NOMO-1 treated with DMSO at 0.1 percent for 48 hours (cell line): ENCODE measurements at regions not wholly inside any gene's neighbourhood (a gene's known extent, or its start where the extent isn't known, plus 50 kb on each side); places are given as distances from the start of the nearest gene placed in this dataset.
A peak's percentile ranks its signal among the peaks of the same experiment; 100 is the strongest.

Experiments used
- DNase-seq: peaks from one replicate; lab custom pipeline; 2025; ENCODE audit not compliant: unreplicated experiment; lab: John Stamatoyannopoulos, UW

DNA sequence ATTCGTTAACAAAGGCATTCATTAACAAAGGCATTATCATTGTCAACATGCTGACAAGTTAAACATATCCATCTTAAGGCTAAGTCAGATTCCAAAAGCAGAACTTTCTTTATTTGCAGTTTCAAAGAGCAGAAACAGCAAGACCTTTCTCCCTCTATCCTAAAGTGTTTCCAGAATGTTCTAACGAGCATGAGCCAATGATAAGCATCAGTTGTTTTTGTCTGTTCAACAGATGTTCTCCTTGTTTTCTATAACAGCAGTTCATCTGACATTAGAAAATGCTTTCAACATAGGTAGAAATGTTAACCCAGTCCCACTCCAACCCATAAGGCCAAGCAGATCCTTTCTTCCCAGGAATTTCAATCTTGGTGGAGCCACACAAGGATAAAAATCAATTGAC, 77.6 kb upstream of the POMGNT2 start:
- no peak for DNase-seq

DNA sequence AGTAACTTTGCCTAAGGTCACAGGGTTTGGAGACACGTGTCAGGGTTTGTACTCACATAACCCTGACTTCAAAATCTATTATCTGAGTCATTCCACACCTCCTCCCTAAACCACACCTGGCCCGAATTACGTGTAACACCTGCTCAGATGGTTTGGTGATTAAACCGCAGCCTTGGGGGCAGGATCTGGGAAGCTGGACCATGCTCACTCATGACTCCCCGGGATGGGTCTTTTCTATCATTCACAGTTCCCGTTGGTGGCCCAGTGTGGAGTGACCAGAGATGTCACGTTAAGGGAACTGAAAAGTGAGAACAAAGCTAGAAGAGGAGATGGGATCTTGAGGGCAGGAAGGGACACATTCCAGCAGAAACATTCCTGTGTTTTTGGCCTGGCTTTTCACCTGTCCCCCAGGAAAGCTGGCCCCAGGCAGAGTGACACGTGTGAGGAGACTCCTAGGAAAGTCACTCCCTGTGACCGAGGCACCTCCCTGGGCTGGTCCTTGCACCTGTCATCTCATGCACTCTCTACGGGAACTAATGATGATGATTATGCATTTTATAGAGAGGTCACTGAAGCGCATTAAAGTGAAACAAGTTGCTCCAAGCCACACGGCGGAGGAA, 75.4 kb upstream of the POMGNT2 start:
- no peak for DNase-seq

DNA sequence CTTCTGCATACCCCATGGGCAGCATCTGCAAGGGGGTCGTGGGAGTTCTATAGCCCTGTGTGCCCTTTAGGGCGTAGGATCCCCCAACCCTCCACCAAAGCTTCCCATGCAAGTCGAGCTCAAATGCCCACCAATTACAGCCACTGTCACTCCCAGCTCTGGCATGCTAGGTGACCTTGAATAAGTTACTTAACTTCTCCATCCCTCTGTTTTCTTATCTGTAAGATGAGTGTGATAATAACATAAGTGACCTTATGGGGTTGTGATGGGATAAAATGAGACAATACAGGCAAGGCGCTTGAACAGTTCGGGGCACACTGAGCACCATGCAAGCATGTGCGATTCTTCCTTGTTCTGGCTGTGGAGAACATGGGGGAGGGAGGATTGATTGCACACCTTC, 74.8 kb upstream of the POMGNT2 start:
- no peak for DNase-seq

DNA sequence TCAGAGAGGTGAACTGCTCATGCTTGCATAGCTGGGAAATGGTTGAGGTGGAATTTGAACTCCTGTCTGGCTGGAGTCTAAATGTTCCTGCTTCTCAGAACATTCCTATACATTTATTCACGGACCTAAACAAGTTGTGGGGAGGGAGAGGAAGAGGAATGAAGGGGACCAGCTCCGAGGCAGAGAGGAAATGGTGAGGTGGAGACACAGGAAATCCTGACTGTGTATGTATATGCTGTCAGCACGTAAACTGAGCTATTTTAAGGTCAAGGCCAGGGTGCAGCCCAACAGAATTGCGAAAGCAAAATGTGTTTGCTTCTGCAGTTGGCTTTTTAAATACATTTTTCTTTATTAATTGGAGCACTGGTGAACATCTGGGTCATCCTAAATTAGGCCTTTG, 74.1 kb upstream of the POMGNT2 start:
- DNase-seq, result peak; percentile 80

DNA sequence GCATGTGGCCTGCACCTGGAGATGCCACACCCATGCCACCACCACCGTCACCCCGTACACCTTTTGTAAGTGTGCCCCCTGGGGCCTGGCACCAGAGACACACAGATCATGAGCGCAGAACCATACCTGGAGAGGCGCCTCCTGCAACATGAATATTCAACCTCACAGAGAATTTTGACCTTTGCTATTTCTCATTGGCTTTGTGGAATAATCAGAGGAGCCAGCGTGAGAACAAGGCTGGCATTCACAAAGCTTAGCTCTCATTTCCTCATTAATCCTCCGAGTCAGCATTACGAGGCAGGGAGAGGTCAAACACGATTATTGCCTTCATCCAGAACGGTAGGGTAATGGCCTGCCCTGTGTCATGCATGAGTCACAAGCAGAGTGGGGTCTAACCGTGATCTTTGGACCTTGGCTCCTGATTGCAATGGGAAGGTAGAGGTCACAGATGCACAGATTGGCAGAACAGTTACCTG, 73.0 kb upstream of the POMGNT2 start:
- DNase-seq, result peak; percentile 82

DNA sequence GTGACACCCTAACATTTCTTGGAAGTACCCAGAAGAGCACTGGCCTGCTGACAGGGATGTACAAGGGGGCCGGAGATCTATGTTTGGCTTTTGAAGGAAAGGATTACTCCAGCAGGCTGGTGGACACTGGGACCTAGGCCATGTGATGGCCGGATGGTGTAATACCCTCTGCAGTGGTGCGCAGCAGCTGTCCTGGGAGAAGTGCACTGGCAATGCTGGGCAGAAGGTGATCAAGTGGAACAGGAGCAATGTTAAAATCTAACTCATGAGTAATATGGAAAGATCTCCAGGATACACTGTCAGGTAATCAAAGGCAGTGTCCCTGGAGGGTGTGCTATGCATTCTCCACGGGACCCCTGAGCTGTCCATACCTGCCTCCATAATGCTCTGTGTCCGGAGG, 71.2 kb upstream of the POMGNT2 start:
- DNase-seq, result no peak

DNA sequence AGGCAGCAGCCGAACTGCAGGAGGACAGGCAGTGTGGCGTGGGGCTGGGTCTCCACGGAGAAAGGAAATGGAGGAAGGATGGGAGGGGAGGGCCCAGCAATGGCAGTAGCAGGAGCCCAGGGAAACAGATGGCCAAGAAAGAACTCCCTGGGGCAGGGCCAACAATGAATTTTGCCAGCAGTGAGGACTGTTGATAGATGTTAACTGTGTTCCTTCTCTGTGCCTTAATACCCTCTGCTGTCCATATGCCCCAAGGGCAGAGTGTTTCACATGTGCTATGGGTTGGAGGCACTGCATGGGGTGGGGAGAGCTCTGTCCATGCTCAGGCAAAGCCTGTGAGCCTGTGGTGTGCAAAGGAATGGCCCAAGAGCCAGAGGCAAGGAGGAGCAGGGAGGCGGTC, 70.8 kb upstream of the POMGNT2 start:
- DNase-seq, result no peak

DNA sequence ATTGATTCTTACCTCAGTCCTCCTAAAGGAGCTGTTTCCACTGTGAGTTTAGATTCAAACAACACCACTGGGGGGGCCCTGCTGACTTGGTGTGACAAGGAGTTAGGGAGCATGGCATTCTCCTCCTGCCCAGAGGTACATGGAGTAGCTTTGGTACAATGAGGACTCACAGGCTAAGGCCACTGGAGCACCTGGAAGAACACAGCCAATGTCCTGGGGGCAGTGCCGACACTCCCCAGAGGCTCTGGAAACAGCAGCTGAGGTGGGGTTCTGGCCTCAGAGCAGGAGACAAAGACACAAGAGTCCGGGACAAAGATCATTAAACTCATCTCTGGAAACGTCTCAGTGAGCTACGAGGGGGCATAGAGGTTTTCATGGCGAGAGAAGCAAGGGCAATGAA, 69.7 kb upstream of the POMGNT2 start:
- no peak for DNase-seq

DNA sequence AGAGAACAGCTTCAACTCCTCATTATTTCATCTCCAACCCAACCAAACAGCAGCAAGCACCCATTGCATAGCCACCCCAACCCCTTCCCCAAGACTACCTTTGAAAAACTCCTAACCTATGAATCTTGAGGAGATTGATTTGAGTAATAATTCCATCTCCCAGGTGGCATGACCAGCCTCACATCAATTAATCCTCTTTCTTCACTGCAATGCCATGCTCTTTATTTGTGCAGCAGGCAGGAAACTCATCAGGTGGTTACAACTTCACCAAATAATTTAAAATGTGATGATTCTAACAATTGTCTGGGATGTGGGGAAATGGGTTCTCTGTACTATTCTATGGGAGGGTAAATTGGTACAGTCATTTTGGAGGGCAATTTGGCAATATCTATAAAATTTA, 68.1 kb upstream of the POMGNT2 start:
- no peak for DNase-seq

DNA sequence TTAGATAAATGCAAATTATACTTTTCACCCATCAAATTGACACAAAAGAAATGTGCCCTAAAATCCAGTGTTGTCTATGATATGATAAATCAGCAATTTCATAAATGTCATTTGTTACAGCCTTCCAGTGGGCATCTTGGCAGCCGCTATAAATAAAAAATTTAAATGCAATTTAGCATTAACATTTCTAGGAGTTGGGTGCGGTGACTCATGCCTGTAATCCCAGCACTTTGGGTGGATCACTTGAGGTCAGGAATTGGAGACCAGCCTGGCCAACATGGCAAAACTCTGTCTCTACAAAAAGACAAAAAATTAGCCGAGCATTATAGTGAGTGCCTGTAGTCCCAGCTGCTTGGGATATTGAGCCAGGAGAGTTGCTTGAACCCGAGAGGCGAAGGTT, 65.9 kb upstream of the POMGNT2 start:
- DNase-seq, result no peak

DNA sequence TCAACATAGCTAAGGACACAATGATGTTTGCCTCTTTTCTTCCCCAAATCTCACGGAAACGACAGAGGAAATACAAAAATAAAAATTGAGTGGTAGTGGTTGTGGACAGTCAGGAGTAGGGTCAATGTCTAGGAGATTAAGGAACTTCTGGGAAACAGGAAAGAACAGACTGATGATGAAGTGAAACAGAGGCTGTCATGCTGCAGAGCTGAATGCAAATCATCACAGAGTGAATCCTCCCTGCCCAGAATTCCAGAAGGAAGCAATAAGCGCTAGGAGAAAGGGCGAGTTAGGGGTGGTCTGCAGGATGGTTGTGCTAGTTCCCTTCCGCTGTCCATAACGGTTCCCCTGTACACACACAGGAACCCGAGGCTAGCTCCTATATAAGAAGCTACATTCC, 64.7 kb upstream of the POMGNT2 start:
- no peak for DNase-seq

DNA sequence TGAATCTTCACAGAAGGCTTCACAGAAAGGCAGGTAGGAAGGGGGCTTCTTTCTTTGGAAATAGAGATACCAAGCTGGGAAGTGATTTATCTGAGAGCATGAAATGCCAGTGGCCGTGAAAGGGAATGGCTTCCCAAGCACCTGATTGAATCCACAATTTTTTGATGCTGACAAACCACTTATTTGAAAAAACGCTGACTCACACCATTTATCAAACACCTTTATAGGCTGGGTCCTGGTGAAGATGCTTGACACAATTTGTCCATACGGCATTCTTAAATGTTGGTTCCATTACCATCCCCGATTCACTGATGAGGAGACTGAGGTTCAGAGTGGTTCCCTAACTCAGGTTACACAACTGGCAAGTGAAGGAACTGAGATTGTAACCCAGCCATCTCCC, 64.1 kb upstream of the POMGNT2 start:
- no peak for DNase-seq

DNA sequence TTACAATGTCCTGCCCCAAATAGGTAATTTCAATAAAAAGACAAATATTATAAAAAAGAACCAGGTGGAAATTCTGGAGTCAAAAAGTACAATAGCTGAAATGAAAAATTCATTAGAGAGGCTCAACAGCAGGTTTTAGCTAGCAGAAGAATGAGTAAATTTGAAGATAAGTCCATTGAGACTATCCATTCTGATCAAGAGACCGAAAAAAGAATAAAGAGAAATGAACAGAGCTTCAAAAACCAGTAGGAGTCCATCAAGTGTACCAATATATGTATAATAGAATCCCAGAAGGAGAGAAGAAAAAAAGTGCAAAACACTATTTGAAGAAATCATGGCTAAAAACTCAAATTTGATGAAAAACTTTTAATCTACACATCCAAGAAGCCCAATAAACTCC, 60.5 kb upstream of the POMGNT2 start:
- DNase-seq, result no peak

DNA sequence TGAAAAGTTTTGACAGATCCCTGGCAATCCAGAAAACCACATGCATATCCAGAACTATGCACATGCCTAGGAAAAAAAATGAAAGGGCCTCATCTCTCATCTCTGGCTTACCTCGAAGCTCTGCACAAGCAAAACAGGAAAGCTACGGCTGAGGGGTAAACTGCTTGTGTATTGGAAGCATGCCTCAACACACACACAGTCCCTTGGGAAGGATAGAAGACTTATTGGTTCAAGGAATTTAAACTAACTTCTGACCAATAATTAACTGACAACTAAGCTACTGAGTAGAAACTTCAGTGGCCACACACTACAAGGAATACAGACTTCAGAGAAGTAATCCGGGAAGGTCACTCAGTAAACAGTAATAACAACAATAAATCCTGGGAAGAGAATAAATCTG, 59.9 kb upstream of the POMGNT2 start:
- DNase-seq, result no peak

DNA sequence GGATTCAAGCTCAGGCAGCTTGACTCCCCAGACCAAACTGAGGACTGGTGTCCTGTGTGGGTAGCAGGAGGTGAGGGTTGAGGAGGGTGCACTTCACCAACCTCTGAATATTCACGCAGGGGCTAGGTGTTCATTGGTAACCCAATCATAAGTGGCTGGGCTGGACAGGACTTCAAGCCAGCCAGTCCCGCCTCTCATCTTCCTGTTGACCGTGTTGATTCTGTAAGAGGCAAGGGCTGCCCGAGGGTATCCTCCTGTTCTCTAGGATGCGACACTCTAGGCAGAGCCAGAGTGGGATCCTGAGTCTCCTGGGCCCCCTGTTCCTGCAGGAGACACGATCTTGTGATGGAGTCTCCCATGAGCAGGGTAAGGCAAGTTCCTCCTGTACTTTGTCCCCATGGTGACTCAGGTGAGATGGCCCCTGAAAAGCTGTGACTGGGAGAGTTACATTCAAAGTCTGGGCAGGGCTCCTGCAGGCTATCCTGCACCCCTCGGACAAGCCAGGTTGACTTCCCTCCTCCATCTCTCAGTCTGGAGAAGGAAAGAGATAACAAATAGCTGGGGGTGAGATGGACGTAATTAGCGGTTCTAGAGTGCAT, 58.1 kb upstream of the POMGNT2 start:
- no peak for DNase-seq

DNA sequence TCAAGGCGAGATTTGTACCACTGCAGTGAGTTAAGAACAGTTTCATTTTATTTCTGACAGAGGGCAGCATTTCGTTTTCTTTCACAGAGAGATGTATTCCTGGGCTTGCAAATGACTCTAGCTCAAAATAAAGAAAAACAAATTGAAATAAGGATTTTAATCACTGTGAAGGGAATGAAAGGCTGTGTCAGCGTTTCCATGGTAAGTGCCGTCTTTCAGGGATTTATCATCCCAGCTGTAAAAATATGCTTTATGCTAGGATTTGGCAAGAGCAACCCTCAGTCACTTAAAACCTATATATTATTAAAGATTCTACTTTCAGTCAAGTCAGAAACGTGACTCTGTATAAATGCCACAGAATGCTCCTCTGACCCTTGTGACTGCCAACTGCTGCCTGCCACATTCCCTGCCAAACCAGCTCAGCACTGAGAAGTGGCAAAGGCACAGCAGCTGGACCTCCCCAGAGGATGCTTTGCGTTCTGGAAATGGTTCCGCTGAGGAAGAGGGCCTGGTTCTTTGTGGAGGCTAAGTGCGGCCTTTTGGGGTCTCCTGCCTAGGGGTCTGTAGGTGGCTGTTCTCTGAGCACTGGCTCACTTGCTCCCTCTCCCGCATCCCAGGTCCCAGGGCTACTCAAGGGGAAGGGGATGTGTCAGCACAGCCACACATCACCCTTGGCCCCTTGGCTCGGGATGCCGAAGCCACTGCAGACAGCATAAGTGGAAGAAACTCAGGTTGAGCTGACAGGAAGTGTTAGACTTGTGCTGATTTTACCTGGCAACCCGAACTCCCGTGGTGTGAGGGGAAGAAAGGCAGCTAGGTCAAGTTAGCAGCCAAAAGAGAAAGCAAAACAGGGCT, 56.6 kb upstream of the POMGNT2 start:
- DNase-seq, result peak; percentile 46

DNA sequence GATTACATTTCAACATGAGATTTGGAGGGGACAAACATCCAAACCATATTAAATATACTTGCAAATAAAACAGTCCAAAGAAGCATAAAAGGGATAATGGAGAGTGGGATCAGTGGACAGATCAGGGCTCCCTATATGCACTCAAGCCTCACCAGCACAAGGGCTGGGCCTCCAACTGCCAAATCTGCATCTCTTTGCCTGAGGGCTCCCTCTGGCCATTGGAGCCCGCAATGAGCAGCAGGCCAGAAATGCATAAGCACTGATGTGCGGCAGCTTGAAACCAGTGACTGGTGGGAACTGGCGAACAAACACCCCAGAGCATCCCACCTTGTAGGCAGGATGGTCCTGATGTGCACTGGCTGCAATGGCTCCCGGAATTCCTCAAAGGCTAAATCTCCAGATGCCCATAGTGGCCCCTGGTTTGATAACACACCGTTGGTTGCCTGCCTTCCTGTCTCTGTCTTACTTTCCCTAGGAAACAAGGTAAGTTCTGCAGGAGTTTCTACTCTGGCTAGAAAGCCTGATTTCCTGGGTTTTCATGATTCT, 55.9 kb upstream of the POMGNT2 start:
- no peak for DNase-seq

DNA sequence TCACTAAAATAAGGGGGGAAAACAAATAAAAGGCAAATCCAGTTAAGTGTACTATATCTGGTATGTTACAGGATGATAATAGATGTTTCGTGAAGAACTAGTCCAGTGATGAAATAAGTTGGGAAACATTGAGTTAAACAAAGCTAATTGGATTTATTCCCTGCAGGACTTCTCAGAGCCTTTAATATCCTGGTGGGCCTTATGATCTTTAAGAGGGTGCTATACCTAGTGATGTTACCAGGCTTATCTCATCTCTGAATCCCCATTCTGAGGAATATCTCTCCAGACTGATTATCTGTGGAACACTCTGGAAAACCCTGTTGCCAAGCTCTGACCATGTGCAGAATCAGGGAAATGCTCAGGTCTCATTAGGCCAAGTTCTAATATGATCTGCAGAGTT, 54.8 kb upstream of the POMGNT2 start:
- no peak for DNase-seq

DNA sequence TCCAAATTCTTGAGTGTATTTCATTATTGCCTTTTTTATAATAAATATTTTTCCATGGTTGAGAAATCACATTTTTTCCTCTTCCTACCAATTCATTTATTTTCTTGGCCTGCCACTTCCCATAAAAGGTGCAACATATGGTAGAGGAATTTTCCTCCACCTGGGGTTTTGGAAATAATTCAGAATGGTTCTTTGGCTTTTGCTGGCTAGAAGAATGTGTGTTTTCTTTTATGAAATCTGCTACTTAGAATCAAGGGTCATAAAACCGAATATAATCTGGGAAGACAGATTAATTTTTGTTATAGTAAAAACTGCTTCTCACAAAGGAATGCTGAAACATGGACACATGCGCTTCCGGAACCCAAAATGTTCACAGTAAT, 54.0 kb upstream of the POMGNT2 start:
- DNase-seq, result no peak

DNA sequence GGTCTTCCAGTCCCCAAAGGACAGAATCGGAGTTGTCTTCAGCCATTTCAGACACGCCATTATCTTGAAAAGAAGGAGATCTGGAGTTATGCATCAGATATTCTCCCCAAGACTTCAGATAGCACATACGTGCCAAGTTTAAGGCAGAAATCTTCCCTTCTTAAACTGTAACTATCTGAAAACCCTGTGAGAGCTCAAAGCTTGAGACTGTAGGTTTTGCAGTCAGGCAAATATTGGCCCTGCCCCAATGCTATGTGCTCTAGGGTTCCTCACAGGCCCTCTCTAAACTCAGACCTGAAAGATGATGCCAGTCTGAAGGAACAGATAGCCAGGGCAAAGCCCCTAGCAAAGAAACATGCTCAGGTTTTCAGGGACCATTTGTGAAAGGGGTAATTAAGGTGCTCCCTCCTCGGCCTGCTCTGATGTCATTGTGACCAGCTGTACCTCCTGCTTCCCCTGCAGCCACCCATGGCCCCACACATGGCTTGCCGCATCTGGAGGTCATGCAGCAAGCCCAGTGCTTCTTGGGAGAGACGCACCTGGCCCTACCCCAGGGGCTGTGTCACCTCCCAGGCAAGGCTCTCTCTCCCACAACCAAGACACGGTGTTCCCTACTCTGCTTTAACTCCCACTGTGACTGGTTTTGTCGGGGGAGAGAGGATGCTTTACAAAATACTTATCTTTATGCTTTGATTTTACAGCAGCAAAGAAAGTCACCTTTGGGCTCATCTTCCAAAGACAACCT, 53.4 kb upstream of the POMGNT2 start:
- no peak for DNase-seq

DNA sequence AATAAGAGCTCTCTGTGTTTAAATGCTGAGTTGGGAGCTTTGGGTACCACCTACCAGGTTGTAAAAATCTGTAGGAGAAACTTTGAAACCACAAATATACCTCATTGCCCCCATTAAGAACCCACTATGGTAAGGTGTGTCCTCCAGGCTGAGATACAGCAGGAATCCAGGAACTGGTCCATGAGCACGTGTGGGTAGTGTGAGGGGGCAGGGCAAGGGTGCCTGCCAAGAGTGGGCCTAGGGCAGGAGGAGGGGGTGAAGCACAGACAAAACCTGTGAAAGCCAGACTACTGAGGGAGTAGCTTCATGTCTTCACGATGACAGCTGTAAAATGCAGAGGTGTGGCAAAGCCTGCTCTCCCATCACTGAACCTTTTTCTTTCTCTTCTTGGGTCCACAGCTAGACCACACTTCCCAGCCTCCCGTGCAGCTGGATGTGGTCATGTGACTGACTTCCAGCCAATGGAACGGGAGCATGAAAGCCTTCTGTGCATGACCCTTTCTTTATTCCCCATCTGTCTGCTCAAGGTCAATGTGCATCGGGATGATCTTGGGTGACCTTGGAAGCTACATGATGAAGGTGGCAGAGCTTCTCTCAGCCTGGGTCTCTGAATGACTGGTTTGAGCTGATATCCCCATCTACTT, 51.1 kb upstream of the POMGNT2 start:
- DNase-seq, result no peak
